ENCODE measurements at regions not wholly inside any gene's neighbourhood (a gene's known extent, or its start where the extent isn't known, plus 50 kb on each side); places are given as distances from the start of the nearest gene placed in this dataset.

DNA sequence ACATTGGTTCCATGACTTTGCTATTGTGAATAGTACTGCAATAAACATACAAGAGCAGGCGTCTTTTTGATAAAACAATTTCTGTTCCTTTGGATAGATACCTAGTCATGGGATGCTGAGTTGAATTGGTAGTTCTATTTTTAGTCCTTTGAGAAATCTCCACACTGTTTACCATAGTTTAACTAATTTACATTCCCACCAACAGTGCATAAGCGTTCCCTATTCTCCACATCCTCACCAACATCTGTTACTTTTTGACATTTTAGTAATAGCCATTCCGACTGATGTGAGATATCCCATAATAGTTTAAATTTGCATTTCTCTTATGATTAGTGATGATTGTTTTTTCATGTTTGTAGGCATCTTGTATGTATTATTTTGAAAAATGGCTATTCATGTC lies 707.0 kb downstream of the SORCS1 start:
- Histone ChIP-seq H3K9ac (ENCODE audit: low read length) (no peak overlapping the region), H3K36me3 (replicated peaks; ENCODE audit: insufficient read depth, low read length) (no peaks in the 10 kb centered on the region), H4K20me1 (ENCODE audit: insufficient read depth, low read length) (no peaks in the 10 kb centered on the region), H3K4me1 (ENCODE audit: low read length) (no peaks in the 10 kb centered on the region), H3K79me2 (ENCODE audit: low read length) (no peaks in the 10 kb centered on the region), H3F3A (ENCODE audit: insufficient read depth, low read length) (no peaks in the 10 kb centered on the region), H3K4me3 (ENCODE audit: low read length) (no peak overlapping the region), H3K9me3 (replicated peaks; ENCODE audit: insufficient read depth, low read length) (no peaks in the 10 kb centered on the region), H3K9me2 (replicated peaks; ENCODE audit: insufficient read depth, low read length) (no peaks in the 10 kb centered on the region), H3K4me2 (ENCODE audit: low read depth, low read length) (no peak overlapping the region), H3K27me3 (replicated peaks; ENCODE audit: insufficient read depth, low read length) (no peaks in the 10 kb centered on the region), H3K27ac (ENCODE audit: low read length) (no peak overlapping the region), H2AFZ (ENCODE audit: low read length) (no peak overlapping the region)
- DNase-seq: no peak
- TF ChIP-seq, protein P1, sequence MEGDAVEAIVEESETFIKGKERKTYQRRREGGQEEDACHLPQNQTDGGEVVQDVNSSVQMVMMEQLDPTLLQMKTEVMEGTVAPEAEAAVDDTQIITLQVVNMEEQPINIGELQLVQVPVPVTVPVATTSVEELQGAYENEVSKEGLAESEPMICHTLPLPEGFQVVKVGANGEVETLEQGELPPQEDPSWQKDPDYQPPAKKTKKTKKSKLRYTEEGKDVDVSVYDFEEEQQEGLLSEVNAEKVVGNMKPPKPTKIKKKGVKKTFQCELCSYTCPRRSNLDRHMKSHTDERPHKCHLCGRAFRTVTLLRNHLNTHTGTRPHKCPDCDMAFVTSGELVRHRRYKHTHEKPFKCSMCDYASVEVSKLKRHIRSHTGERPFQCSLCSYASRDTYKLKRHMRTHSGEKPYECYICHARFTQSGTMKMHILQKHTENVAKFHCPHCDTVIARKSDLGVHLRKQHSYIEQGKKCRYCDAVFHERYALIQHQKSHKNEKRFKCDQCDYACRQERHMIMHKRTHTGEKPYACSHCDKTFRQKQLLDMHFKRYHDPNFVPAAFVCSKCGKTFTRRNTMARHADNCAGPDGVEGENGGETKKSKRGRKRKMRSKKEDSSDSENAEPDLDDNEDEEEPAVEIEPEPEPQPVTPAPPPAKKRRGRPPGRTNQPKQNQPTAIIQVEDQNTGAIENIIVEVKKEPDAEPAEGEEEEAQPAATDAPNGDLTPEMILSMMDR (IDR thresholded peaks at IDR 0.05; ENCODE audit: low read length): no peak
- TF ChIP-seq EZH2phosphoT487 (IDR thresholded peaks at IDR 0.05; ENCODE audit: low read length): no peak
- no peak for TF ChIP-seq EZH2 (optimal IDR thresholded peaks at IDR 0.05; ENCODE audit: low read depth, low read length)

DNA sequence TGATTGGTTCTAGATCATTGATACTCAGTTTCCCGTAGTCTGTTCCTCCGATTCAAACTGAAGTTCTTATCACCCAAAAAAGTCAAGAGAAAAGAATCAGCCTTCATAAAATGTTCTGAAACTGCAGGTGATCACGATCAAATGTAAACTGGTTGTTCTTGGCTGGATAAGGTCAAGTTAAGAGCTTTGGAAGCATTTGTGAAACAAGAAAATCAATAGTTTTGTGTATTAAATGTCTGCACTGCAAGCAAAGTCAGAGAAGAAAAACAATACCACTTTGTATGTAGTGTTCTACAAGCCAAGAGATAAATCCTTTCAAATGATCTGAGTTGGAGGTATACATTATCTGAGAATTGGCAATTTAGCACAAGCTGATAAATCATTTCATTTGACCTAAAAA lies 710.3 kb downstream of the SORCS1 start:
- no peak overlapping the region for H3K9ac ChIP-seq (ENCODE audit: low read length)
- no peak overlapping the region for H2AFZ ChIP-seq (ENCODE audit: low read length)
- H3K27ac ChIP-seq (ENCODE audit: low read length): no peak overlapping the region
- H3K27me3 ChIP-seq (replicated peaks; ENCODE audit: insufficient read depth, low read length): no peaks in the 10 kb centered on the region
- no peak overlapping the region for H3K4me2 ChIP-seq (ENCODE audit: low read depth, low read length)
- no peaks in the 10 kb centered on the region for H3F3A ChIP-seq (ENCODE audit: insufficient read depth, low read length)
- no peak overlapping the region for H3K4me3 ChIP-seq (ENCODE audit: low read length)
- H3K4me1 ChIP-seq (ENCODE audit: low read length): no peaks in the 10 kb centered on the region
- no peaks in the 10 kb centered on the region for H4K20me1 ChIP-seq (ENCODE audit: insufficient read depth, low read length)
- H3K9me3 ChIP-seq (replicated peaks; ENCODE audit: insufficient read depth, low read length): no peaks in the 10 kb centered on the region
- no peaks in the 10 kb centered on the region for H3K79me2 ChIP-seq (ENCODE audit: low read length)
- TF ChIP-seq, protein P1 (IDR thresholded peaks at IDR 0.05; ENCODE audit: low read length): no peak
- no peak for TF ChIP-seq EZH2 (optimal IDR thresholded peaks at IDR 0.05; ENCODE audit: low read depth, low read length)
- TF ChIP-seq EZH2phosphoT487 (IDR thresholded peaks at IDR 0.05; ENCODE audit: low read length): no peak
- H3K9me2 ChIP-seq (replicated peaks; ENCODE audit: insufficient read depth, low read length): no peaks in the 10 kb centered on the region
- H3K36me3 ChIP-seq (replicated peaks; ENCODE audit: insufficient read depth, low read length): no peaks in the 10 kb centered on the region
- no peak for DNase-seq

DNA sequence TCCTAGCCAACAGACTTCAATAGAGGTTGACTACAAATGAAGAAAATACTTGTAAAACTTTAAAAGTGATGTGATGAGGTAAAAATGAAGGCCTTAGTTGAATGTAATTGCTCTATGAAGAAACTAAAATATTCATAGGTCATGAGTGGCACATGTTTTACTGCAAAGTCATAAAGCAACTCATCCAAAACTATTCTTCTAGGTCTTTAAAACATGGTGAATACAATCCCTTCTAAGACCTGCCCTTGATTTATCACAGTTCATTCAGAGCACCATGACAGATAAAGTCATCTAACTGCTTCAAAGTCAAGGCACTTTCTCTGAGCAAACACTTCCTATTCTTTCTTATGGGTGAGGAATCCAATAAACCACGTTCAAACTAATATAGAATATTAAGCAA lies 713.5 kb downstream of the SORCS1 start:
- Histone ChIP-seq H3K9me2 (replicated peaks; ENCODE audit: insufficient read depth, low read length) (no peaks in the 10 kb centered on the region), H3K27ac (ENCODE audit: low read length) (no peak overlapping the region), H3K9me3 (replicated peaks; ENCODE audit: insufficient read depth, low read length) (no peaks in the 10 kb centered on the region), H2AFZ (ENCODE audit: low read length) (no peak overlapping the region), H3K27me3 (replicated peaks; ENCODE audit: insufficient read depth, low read length) (no peaks in the 10 kb centered on the region), H4K20me1 (ENCODE audit: insufficient read depth, low read length) (no peaks in the 10 kb centered on the region), H3K79me2 (ENCODE audit: low read length) (no peaks in the 10 kb centered on the region), H3K9ac (ENCODE audit: low read length) (no peak overlapping the region), H3K36me3 (replicated peaks; ENCODE audit: insufficient read depth, low read length) (no peaks in the 10 kb centered on the region), H3K4me3 (ENCODE audit: low read length) (no peak overlapping the region), H3F3A (ENCODE audit: insufficient read depth, low read length) (no peaks in the 10 kb centered on the region), H3K4me1 (ENCODE audit: low read length) (no peaks in the 10 kb centered on the region), H3K4me2 (ENCODE audit: low read depth, low read length) (no peak overlapping the region)
- TF ChIP-seq EZH2 (optimal IDR thresholded peaks at IDR 0.05; ENCODE audit: low read depth, low read length) (no peak), EZH2phosphoT487 (IDR thresholded peaks at IDR 0.05; ENCODE audit: low read length) (no peak)
- TF ChIP-seq, protein P1 (IDR thresholded peaks at IDR 0.05; ENCODE audit: low read length): no peak
- no peak for DNase-seq

All from MM.1S (cell line).